Right ventricle myocardium superior (tissue), 1 donor: ENCODE measurements at regions not wholly inside any gene's neighbourhood (a gene's known extent, or its start where the extent isn't known, plus 50 kb on each side); places are given as distances from the start of the nearest gene placed in this dataset.
"Not testable (repeated sequence)": the region's sequence is repeated elsewhere in the genome, so short reads cannot be mapped to it uniquely, and the experiment has no call there.

Experiments
- ATAC-seq: fragments of 200-7000 bp; cut with Tn5 transposase; one replicate; pipeline ENCODE4 v1.9.1; 2020; ENCODE audit warnings: mild to moderate bottlenecking; ENCODE audit not compliant: poor library complexity
- DNase-seq: peaks from one replicate; pipeline ENCODE4 v3.0.0-alpha.2; 2020
- intact Hi-C: fragments of 100-400 bp; cut with DNase I; formaldehyde crosslinking; loops from one replicate; pipeline ENCODE4 v1.11.2; 2022
- donor health status: DM: no; HTN: yes; CAD: no; lungs with severe emphysema.

DNA sequence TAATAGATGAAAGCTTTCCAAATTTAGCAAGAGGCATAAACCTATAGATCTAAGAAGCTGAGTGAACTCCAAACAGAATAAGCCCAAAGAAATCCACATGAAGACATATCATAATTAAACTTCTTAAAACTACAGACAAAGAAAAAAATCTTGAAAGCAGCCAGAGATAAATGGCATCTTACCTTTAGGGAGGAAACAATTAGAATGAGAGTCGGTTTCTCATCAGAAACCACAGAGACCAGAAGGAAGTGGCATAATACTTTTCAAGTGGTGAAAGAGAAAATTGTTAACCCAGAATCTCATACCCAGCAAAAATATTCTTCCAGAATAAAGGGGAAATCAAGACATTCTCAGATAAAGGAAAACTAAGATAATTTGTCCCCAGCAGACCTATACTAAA lies 98.9 kb upstream of the NANOS1 start:
- DNase-seq, result no peak
- intact Hi-C loops, result no loop called here
- no peak for ATAC-seq

DNA sequence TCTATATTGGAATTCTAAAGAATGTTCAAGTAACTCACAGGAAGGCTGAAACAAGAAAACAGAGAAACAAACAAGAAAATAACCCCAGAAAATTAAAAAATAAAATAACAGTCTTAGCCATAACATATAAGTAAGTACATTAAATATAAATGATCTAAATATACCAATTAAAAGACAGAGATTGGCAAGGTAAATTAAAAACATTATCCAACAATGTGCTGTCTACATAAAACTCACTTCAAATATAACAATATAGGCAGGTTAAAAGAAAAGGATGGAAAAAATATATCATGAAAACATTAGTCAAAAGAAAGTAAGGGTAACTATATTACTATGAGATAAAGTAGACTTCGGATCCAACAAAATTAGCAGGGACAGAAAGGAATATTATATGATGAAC lies 98.1 kb upstream of the NANOS1 start:
- ATAC-seq (no peak), DNase-seq (no peak)
- intact Hi-C loops, result no loop called here

DNA sequence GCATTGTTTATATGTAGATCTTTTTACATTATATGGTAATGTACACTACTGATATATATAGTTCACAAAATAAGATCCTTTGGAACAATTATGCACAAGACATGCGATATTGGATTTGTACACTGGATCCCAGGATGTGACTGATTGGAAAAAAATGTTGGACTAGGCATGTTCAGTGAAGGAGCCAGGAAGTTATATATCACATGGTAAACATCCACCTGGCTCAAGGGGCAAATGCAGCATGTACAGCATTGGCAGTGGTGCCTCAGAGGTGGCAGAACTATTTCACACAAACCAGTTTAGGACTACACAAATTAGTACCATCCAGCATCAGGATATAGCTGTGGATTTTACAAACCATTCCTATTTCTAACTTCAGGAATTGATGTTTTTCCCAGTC lies 97.4 kb upstream of the NANOS1 start:
- DNase-seq, ATAC-seq, intact Hi-C loops: not testable (repeated sequence)

DNA sequence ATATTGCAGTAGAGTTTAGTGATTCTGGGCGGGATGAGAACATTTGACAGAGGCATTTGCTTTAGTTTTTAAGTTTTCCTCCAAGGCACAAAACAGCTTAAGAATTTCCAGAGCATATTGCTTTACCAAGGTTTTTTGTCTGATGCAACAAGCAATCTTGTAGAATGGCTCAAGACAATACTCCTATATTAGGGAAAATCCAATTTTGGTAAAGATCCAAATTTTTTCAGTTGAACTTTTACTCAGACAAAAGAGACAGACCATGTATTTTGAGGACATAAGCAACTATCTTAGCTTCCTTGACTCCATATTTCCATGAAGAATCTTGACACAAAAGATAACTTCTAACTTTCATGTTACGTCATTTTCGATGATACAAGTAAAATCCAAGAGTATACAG lies 92.3 kb upstream of the NANOS1 start:
- ATAC-seq, result no peak
- intact Hi-C loops, result no loop called here
- DNase-seq, result no peak

DNA sequence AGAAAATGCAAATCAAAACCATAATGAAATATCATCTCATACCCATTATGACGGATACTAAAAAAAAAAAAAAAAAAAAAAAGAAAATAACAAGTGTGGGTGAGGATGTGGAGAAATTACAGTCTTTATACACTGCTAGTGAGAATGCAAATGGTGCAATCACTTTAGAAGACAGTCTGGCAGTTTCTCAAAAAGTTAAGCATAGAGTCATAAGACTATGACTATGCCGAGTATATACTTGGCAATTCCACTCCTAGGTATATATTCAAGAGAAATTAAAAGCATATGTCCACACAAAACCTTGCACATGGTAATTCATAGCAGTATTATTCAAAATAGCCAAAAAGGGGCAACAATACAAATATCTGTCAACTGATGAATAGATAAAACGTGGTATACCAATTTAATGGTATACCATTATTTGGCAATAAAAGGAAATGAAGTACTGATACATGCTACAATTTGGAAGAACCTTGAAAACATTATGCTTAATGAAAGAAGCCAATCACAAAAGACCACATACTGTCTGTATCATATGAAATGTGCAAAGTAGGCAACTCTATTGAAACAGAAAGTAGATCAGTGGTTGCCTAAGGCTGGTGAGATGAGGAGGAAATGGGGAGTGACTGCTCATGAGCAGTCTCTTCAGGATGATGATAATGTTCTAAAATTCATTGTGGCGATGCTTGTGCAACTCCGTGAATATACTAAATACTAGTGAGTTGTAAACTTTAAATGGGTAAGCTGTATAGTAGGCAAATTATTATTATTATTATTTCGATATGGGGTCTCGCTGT lies 90.1 kb upstream of the NANOS1 start:
- ATAC-seq (no peak), DNase-seq (no peak)
- intact Hi-C loops, result no loop called here

DNA sequence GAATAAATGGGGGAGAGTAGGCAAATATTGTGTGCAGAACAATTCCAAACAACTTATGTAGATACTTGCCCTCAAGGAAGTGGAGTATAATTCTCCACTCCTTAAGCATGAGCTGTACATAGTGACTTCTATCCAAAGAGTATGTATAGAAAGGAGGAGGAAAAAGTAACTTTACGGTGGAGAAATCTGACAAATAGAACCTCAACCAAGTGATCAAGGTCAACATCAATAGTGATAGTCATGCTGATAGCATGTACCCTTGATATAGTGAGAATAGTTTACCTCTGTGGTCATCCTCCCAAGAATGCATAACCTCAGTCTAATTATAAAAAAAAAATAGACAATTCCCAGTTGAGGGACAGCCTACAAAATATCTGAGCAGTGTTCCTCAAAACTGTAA lies 89.1 kb upstream of the NANOS1 start:
- DNase-seq (no peak), ATAC-seq (no peak)
- intact Hi-C loops, result no loop called here

DNA sequence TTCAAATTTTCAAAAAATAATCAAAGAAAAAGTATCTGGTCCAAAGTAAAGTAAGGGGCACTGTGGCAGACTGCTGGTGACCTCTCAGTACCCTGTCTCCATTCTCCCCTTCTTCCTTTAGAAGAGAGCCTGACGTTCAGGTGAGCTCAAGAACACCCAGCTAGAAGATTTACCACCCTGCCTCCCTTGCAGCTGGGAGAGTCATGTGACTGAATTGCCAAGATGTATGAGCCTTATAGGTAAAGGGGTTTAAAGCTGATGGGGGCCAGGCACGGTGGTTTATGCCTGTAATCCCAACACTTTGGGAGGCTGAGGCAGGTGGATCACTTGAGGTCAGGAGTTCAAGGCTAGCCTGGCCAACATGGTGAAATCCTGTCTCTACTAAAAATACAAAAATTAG lies 86.3 kb upstream of the NANOS1 start:
- intact Hi-C loops, result no loop called here
- no peak for ATAC-seq
- DNase-seq, result no peak

DNA sequence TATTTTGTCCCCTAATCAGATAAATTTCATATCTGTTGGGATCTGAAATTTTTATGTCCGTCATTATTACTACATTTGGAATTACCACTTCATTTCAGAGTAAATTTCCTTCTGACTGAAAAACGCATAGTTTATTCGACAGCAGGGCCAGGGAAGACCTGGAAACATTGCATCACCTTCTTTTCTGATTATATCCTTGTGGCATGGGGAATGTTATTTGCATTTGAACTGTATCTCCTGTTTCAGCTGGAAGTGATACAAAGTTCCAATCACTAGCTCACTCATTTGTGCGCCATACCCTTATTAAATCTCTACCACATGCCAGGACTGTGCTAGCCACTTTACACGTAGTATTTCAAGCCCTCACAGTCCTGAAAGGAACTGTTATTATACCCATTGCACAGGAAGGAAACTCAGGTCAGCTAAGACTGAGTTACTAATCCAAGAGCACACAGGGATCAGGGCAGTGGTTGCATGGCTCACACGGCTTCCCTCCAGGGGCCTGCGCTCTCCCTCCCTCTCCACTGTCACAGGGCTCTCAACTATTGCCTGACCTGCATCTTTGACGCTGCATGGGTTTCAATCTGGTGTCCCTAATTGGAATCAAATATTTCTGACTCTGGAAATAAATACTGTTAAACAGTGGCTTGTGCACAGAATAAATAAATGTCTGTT lies 84.4 kb upstream of the NANOS1 start:
- intact Hi-C loops, result no loop called here
- ATAC-seq, result no peak

DNA sequence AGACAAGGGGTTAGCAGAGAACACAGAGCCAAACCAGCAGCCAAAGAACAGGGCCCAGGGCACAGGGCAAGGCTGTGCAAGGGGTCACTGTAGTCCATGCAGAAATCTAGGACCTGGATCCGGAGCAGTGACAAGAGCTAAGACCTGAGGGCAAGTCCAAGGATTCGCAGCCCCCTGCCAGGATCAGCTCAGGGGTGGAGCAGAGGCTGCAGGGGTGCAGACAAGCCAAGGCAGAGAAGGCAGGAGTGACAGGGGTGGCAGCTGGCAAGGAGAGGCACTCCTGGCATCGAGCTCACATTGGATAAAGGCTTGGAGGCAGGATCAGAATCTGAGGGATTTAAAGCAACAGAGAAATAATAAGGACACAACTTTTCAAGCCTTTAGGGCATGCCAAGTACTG lies 80.7 kb upstream of the NANOS1 start:
- intact Hi-C loops, result no loop called here
- peak; percentile 56 for DNase-seq
- ATAC-seq, result peak; percentile 78

More for the DNA sequence above, 84.4 kb upstream of the NANOS1 start:
- DNase-seq, result no peak

DNA sequence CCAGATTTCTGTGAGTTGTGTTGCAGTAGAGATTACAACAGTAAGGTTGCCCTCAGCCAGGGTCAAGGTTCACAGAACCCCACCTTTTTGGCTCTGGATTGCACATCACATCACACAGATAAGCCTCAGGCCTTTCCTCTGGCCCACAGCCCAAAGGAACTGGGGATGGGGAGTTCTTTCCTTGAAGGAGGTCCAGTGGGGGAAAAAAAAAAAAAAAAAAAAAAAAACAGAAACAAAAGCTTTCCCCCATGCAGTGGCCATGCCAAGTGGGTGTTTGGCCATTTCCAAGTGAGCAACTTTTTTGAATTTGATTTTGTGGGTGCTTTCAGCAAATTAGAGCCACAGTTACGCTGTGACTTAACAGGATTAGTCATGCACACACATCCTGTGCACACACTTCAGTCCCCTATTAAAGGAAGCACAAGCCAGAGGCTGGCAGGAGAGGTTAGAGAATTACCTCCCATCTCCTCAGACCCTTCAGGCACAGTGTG lies 79.3 kb upstream of the NANOS1 start:
- no peak for ATAC-seq
- intact Hi-C loops, result no loop called here
- DNase-seq, result no peak

DNA sequence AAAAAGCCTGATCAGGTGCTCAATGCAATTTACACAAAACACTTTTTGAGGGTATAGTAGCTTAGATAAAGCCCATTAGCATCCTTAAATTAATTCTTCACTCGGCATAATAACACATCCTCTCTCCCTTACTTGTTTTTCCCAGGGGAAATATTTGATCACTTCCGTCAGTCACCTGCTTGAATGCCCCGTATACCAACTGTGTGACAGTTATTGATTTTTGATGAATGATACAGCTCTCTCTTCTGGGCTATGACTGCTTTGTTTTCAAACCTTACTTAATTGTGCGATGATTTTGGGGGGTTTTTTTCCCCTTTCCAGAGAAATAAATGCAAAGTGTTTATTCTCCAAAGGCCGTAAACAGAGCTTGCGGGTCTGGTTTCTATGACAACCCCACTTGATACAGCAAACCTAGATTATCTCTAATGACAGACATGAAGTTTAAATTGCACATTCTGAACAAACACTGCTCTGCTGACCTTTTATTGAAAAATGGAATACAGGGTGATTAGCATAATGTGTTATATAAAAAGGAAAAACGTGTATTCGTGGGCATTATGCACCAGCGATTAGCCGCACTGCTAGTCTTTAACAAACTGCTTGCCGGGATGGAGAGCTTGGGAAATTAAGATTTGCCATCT lies 78.4 kb upstream of the NANOS1 start:
- ATAC-seq (no peak), DNase-seq (no peak)
- intact Hi-C loops, result no loop called here

DNA sequence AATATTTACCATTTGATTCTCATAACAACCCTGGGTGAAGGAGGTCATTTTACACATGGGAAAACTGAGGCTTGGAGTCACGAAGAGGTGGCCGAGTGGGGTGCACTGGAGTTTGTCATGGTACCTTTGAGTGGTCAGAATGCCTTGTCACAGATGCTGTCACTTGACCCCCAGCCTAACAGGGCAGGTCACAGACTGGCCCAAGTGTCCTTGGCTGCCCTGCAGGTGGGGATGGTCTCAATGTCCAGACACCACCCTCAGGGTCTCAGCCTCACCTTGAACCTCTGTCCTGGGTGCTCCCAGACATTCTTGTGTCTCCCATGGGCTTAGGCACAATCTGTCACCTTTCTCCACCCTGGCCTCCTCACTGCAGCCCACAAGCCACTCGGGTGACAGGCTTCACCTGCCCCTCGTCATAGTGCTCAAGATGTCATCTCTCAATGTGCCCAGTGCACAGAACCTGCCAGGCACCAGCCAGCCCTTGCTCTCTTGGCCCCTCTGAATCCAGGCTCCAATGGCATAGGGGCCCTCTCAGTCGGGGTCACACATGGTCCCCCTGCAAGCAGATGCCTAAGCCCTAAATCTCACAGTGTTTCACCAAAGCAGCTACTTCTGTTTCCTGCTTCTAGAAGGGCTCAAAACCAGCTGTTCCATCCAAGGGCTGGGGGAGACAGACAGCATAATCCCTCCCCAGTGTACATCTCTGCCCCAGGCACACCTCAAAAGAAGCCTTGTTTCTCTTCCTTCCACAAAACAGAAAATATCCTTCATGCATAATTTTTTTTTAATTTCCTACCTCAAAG lies 76.8 kb upstream of the NANOS1 start:
- intact Hi-C loops, result no loop called here
- ATAC-seq (no peak), DNase-seq (no peak)

DNA sequence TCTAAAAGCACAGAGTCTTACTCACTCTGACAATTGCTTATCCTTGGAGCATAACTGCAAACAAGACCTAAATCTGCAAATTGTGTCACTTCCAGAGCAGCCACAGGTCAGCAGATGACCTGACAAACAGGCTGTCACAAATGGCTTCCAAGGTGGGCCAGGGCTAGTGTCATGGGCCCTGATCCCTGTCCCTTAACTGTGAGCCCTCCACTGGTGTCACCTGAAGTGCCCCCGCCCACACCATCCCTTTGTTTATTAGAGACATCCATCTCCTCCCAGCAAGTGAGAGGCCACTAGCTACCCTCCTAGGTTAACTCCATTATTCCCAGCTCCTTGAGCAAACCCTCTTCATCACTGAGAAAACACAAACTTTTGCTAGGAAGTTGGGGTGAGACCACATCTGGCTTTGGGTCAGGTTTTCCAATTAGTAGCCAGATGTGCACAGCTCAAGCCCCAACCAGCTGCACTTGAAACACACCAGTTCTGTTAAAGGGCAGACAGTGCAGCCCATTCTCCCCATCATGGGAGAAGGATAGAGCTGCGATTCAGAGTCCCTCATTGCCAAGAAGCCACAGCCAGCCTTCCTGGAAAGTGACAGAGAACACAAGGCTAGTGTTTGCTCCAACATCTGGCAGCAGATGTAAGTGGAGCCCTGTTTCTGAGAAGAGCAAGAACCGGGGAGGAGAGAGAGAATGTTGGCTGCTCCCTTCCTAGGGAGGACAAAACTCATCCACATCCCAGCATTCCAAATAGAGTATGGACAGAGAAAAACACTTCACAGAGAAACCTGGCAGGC lies 75.7 kb upstream of the NANOS1 start:
- ATAC-seq (peak; percentile 47), DNase-seq (no peak)
- intact Hi-C loops, result no loop called here

DNA sequence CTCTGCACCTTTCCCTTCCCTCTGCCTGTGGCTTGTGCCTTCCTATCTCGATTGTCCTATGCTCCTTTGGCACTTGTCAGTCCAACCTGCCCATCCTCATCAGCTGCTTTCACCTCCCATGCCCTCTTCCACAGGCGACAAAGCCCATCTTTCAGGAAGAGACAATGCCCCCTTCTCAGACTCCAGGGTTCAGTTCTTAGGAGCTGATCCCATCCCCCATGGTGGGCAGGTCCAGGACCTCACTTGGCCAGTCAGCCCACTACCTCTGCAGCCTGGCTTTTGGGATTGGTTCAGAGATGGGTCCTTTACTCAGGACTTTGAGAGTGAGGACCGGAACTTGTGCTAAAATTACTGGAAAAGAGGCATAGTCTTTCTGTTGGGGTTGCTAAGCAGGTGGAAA lies 74.0 kb upstream of the NANOS1 start:
- DNase-seq (no peak), ATAC-seq (no peak)
- intact Hi-C loops, result no loop called here

DNA sequence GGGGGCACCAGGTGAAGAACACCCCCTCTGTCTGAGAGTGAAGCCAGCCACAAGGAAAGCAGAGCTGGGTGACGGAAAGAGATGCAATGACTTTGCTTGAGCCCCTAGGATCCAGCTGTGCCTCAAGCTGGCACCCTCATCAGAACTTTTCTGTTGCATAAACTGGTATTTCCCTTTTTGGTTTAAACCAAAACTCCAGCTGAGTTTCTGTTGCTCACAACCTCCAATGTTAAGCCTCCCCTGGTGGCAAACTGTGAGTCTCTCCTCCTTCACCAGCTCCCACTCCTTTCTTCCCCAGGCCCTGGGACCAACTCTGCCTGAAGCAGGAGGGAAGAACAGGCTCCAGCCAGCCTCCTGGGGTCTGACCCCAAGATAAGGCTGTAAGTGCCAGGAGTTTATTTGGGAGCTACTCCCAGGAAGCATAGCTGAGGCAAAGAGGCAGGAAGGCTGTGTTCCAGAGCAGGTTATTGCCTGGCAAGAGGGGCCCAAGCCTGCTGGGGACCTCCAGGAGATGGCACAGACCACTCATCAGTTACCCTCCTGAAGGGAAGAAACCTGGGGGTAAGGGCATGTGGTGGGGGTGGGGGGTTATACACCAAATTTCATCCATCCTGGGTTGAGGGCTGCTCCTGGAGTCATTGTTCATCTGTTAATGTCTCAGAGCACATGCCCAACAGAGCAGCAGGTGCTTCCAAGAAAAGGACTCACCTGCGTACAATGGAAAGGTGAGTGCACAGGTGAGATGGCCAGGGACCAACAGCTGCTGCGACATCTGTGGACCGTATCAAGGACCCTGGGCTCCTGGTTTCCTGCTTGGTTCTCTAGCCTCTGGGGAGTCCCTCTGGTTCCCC lies 73.3 kb upstream of the NANOS1 start:
- intact Hi-C loops, result no loop called here
- no peak for ATAC-seq
- DNase-seq, result no peak

DNA sequence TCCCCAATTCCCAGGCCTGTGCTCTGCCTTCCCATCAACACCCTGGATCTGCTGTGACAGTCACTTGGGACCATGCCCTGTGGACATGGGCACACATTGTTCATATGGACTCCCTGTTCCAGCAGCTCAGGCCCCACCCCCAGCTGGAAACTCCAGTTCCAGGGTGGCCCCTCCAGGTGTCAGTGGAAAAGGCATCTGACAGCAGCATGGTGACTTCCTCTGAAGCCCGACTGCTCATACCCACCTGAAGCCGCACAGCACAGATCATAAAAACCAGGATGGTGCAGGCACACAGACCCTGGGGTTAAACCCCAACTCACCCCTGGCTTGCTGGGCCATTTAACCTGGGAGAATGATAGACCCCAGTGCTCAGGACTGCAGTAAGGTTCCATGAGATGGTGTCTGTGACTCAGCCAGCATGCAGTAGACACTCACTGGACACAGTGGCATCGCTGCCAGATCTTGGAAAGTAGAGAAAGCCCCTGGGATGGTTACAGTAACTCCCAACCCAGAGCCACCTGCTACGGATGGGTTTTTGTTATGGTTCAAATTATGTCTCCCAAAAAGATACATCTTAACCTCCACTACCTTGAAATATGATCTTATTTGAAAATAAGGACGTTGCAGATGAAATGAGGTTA lies 72.6 kb upstream of the NANOS1 start:
- peak; percentile 57 for ATAC-seq
- intact Hi-C loops, result no loop called here
- DNase-seq, result peak; percentile 73

DNA sequence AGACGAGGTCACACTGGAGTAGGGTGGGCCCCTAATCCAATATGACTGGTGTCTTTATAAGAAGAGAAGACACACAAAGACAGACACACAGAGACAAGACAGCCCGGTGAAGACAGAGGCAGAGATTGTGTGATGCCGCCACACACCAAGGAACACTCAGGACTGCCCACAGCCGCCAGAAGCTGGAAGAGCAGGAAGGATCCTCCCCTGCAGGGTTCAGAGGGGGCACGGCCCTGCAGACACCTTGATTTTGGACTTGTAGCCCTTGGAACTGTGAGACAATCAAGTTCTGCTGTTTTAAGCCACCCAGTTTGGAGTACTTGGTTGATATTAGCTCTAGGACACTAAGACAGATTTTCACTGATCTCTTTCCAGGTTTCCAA lies 72.1 kb upstream of the NANOS1 start:
- no peak for DNase-seq
- intact Hi-C loops, result no loop called here
- ATAC-seq, result no peak
